HepG2 (cell line): ENCODE measurements at regions not wholly inside any gene's neighbourhood (a gene's known extent, or its start where the extent isn't known, plus 50 kb on each side); places are given as distances from the start of the nearest gene placed in this dataset.

Source experiments
- ATAC-seq: fragments of 200-7000 bp; cut with Tn5 transposase; 3 replicates; pipeline ENCODE4 v1.9.1; 2020; ENCODE audit warnings: mild to moderate bottlenecking, moderate library complexity
- BruUV-seq: library from RNA; stranded (reverse); fragments of 400-500 nt; replicated peaks from 2 replicates; lab custom pipeline; 2021; lab: Mats Ljungman, UMichigan
- CTCF ChIA-PET: fragments of 300-600 bp; formaldehyde crosslinking; extraction: SDS; loops from one replicate; lab custom pipeline; 2021; ENCODE audit warnings: low total read pairs, inconsistent platforms, low intra/inter-chr PET ratio; lab: Yijun Ruan, JAX
- POLR2A ChIA-PET: fragments of 350-600 bp; sonication (Branson Sonifier 250); formaldehyde crosslinking; loops from one replicate; lab custom pipeline; 2020; ENCODE audit warnings: antibody characterized with exemption, inconsistent platforms; lab: Yijun Ruan, JAX
- DNase-seq: peaks from one replicate; pipeline ENCODE4 v3.0.0-alpha.2; 2015; ENCODE audit warnings: low spot score
- FAIRE-seq: peaks from 3 replicates; lab custom pipeline; 2011; peaks lifted over from hg19 to GRCh38; lab: Jason Lieb, UNC
- H2AFZ ChIP-seq: one replicate; pipeline ENCODE4 v1.6.1; 2011; ENCODE audit warnings: low read length, inconsistent platforms
- H3K27ac ChIP-seq: fragments of 300-600 bp; 3 replicates; pipeline ENCODE4 v1.8.0; 2011; ENCODE audit warnings: mixed run types, mild to moderate bottlenecking, mixed read lengths, low read length, inconsistent platforms; ENCODE audit not compliant: insufficient read depth; ENCODE audit errors: extremely low read length
- H3K27me3 ChIP-seq, 2 experiments: fragments of 200-600 bp in 1 of 2; 2 replicates in 1 of 2; 3 replicates in 1 of 2; pipeline versions ENCODE4 v1.6.0 to v1.8.0; 2011; ENCODE audit warnings: low read length in 2 of 2, mild to moderate bottlenecking in 2 of 2, moderate library complexity in 2 of 2, inconsistent platforms in 1 of 2; ENCODE audit not compliant: insufficient read depth in 2 of 2, control insufficient read depth in 1 of 2
- H3K36me3 ChIP-seq, 2 experiments: fragments of 200-600 bp in 1 of 2; replicated peaks in 1 of 2; 2 replicates in 1 of 2; 3 replicates in 1 of 2; pipeline versions ENCODE4 v1.5.1 to v1.8.0; 2011; ENCODE audit warnings: low read length in 2 of 2, inconsistent platforms in 1 of 2; ENCODE audit not compliant: insufficient read depth in 2 of 2, control insufficient read depth in 1 of 2
- H3K4me1 ChIP-seq: 2 replicates; pipeline ENCODE4 v1.5.1; 2012; ENCODE audit warnings: low read length, inconsistent platforms; ENCODE audit not compliant: insufficient read depth
- H3K4me2 ChIP-seq: 2 replicates; pipeline ENCODE4 v1.6.0; 2011; ENCODE audit warnings: low read depth, low read length, inconsistent platforms
- H3K4me3 ChIP-seq, 3 experiments: fragments of 200-600 bp in 1 of 3; sonication (generic), shearing (Covaris generic) in 1 of 3; replicated peaks in 1 of 3; 2 replicates each; pipeline ENCODE4 v1.5.1; 2011 to 2016; ENCODE audit warnings: low read length in 3 of 3, inconsistent platforms in 2 of 3, low read depth in 2 of 3, mild to moderate bottlenecking in 2 of 3, control low read depth in 1 of 3, mixed read lengths in 1 of 3; ENCODE audit not compliant: insufficient read depth in 1 of 3
- H3K79me2 ChIP-seq: one replicate; pipeline ENCODE4 v1.6.1; 2011; ENCODE audit warnings: low read length, inconsistent platforms; ENCODE audit not compliant: insufficient read depth
- H3K9ac ChIP-seq: 2 replicates; pipeline ENCODE4 v1.6.0; 2011; ENCODE audit warnings: mild to moderate bottlenecking, low read depth, low read length, inconsistent platforms; ENCODE audit not compliant: insufficient read depth
- H3K9me3 ChIP-seq: 2 replicates; pipeline ENCODE4 v1.5.1; 2012; ENCODE audit warnings: mild to moderate bottlenecking, low read length
- H4K20me1 ChIP-seq: 2 replicates; pipeline ENCODE4 v1.6.0; 2011; ENCODE audit warnings: inconsistent platforms, mild to moderate bottlenecking, low read length, moderate library complexity; ENCODE audit not compliant: insufficient read depth
- AFF4 ChIP-seq: sonication (generic); formaldehyde crosslinking; IDR thresholded peaks from 2 replicates; pipeline ENCODE4 v1.4.0; 2020; ENCODE audit warnings: missing genetic modification reagents
- BCL6 ChIP-seq: IDR thresholded peaks from 2 replicates; pipeline ENCODE4 v1.6.1; 2016; ENCODE audit warnings: missing genetic modification reagents, missing compliant biosample characterization
- CREB3 ChIP-seq: sonication (generic); formaldehyde crosslinking; IDR thresholded peaks from 2 replicates; pipeline ENCODE4 v1.5.0; 2020; ENCODE audit warnings: missing genetic modification reagents
- DR1 ChIP-seq: sonication (generic); formaldehyde crosslinking; IDR thresholded peaks from 2 replicates; pipeline ENCODE4 v1.8.0; 2021; ENCODE audit warnings: mild to moderate bottlenecking, missing genetic modification reagents, inconsistent platforms
- E2F2 ChIP-seq: sonication (generic); formaldehyde crosslinking; IDR thresholded peaks from 2 replicates; pipeline ENCODE4 v1.4.0; 2020; ENCODE audit warnings: missing genetic modification reagents, borderline replicate concordance
- EED ChIP-seq: sonication (generic); formaldehyde crosslinking; IDR thresholded peaks from 2 replicates; pipeline ENCODE4 v1.5.0; 2020; ENCODE audit warnings: mild to moderate bottlenecking, missing genetic modification reagents
- ELF3 ChIP-seq: IDR thresholded peaks from 2 replicates; pipeline ENCODE4 v1.6.1; 2016; ENCODE audit warnings: missing genetic modification reagents, missing compliant biosample characterization
- FOXJ3 ChIP-seq: sonication (generic); formaldehyde crosslinking; IDR thresholded peaks from 2 replicates; pipeline ENCODE4 v1.4.0; 2020; ENCODE audit warnings: missing genetic modification reagents, mild to moderate bottlenecking, borderline replicate concordance
- GTF2F1 ChIP-seq: fragments of 150-350 bp; IDR thresholded peaks from 2 replicates; pipeline ENCODE4 v1.6.1; 2014; ENCODE audit warnings: low read length
- HNF4G ChIP-seq, 2 experiments: sonication (generic) in 1 of 2; formaldehyde crosslinking in 1 of 2; IDR thresholded peaks; 2 replicates each; pipeline versions ENCODE4 v1.4.0 to v1.6.1; 2011 to 2020; ENCODE audit warnings: borderline replicate concordance in 2 of 2, low read depth in 2 of 2, mild to moderate bottlenecking in 2 of 2, low read length in 1 of 2, missing genetic modification reagents in 1 of 2, moderate library complexity in 1 of 2
- MAFK ChIP-seq, 2 experiments: IDR thresholded peaks in 1 of 2; conservative IDR thresholded peaks in 1 of 2; 2 replicates each; pipeline ENCODE4 v1.6.1; 2011; ENCODE audit warnings: improper control_type of control experiment in 2 of 2, low read length in 2 of 2
- MIXL1 ChIP-seq: IDR thresholded peaks from 2 replicates; pipeline ENCODE4 v1.6.1; 2016
- NFE2 ChIP-seq: sonication (generic); formaldehyde crosslinking; IDR thresholded peaks from 2 replicates; pipeline ENCODE4 v1.4.0; 2020; ENCODE audit warnings: missing genetic modification reagents
- SP5 ChIP-seq: IDR thresholded peaks from 2 replicates; pipeline ENCODE4 v1.6.1; 2016; ENCODE audit warnings: low read depth, borderline replicate concordance
- ZBTB21 ChIP-seq: sonication (generic); formaldehyde crosslinking; IDR thresholded peaks from 2 replicates; pipeline ENCODE4 v1.4.0; 2020; ENCODE audit warnings: missing genetic modification reagents
- ZFX ChIP-seq: sonication (generic); formaldehyde crosslinking; IDR thresholded peaks from 2 replicates; pipeline ENCODE4 v1.4.0; 2020; ENCODE audit warnings: mild to moderate bottlenecking, low read depth, missing genetic modification reagents, moderate library complexity
- ZNF253 ChIP-seq: sonication (generic); formaldehyde crosslinking; IDR thresholded peaks from 2 replicates; pipeline ENCODE4 v1.8.0; 2022; ENCODE audit warnings: mild to moderate bottlenecking, missing genetic modification reagents, borderline replicate concordance
- ZNF367 ChIP-seq: sonication (generic); formaldehyde crosslinking; IDR thresholded peaks from 2 replicates; pipeline ENCODE4 v1.4.0; 2020; ENCODE audit warnings: missing genetic modification reagents, borderline replicate concordance
- ZNF775 ChIP-seq: sonication (generic); formaldehyde crosslinking; IDR thresholded peaks from 2 replicates; pipeline ENCODE4 v1.4.0; 2020; ENCODE audit warnings: missing genetic modification reagents, mild to moderate bottlenecking, moderate library complexity, borderline replicate concordance
- WGBS: methylation state at CpG from one replicate; pipeline ENCODE4 v1.1.6; 2017; ENCODE audit warnings: low lambda C conversion rate; 5-methylcytosine and 5-hydroxymethylcytosine counted together
- in situ Hi-C: cut with HindIII; loops from 2 replicates; pipeline ENCODE4 v1.10.0; 2017; ENCODE audit warnings: low pct_unique_long_range_greater_than_20kb; ENCODE audit not compliant: extremely low pct_ligation_motif_present
- intact Hi-C: fragments of 100-400 bp; cut with micrococcal nuclease; formaldehyde crosslinking; loops from one replicate; pipeline ENCODE4 v1.10.0; 2022; ENCODE audit not compliant: unreplicated experiment

- Histone ChIP-seq H3K4me1 (peaks cover 70% of the 10 kb centered on the region), H4K20me1 (no peaks in the 10 kb centered on the region), H3K36me3 (no peaks in the 10 kb centered on the region), H3K27me3 (no peaks in the 10 kb centered on the region), H3K27ac (peak overlapping the region; percentile 91), H3K4me2 (peak overlapping the region; percentile 36), H2AFZ (no peak overlapping the region), H3K9me3 (peaks cover 29% of the 10 kb centered on the region), H3K79me2 (no peaks in the 10 kb centered on the region), H3K9ac (peak overlapping the region; percentile 73), H3K4me3 (peak overlapping the region in 1 of 3 experiments; percentile 1; a peak in 1 of 6 replicates)
- CTCF ChIA-PET, result no interaction called here
- intact Hi-C loops, result loop anchor here (1.0 to 10.0 kb wide), 6 partner anchors 18 to 300 kb away; no protein-coding TSS in a partner anchor
- POLR2A ChIA-PET, result interaction anchor here (0.7 to 2.9 kb wide), 16 partner anchors 9 to 638 kb away, joined by 3 to 34 read pairs (median 4); partner anchors contain the start of gene NR2F1
- 0% methylated on average over 3 of the region's 3 CpGs for WGBS
- FAIRE-seq (no peak), ATAC-seq (peak; percentile 62), DNase-seq (peak; percentile 83)
- in situ Hi-C loops, result loop anchor here (10.0 kb wide), 1 partner anchor 300 kb away; no protein-coding TSS in a partner anchor
- TSS peak; percentile 95 for BruUV-seq
- TF ChIP-seq ELF3 (peak; percentile 97), BCL6 (CRISPR knock-in tag) (peak; percentile 86), SP5 (peak; percentile 61), E2F2 (CRISPR knock-in tag) (no peak), MAFK (conservative IDR thresholded peaks at IDR 0.05 in 1 of 2, IDR thresholded peaks at IDR 0.05 in 1 of 2; ENCODE audit: low read length in 2 of 2) (no peak), MIXL1 (CRISPR knock-in tag) (peak; percentile 98), ZBTB21 (CRISPR knock-in tag) (no peak), GTF2F1 (no peak), NFE2 (no peak), CREB3 (CRISPR knock-in tag) (no peak), ZNF253 (CRISPR knock-in tag) (no peak), AFF4 (CRISPR knock-in tag) (peak; percentile 74; the same call in 1 of the 2 replicates), FOXJ3 (CRISPR knock-in tag) (peak; percentile 98), ZNF775 (CRISPR knock-in tag) (no peak), EED (CRISPR knock-in tag) (no peak), ZFX (CRISPR knock-in tag) (no peak), ZNF367 (CRISPR knock-in tag) (no peak), HNF4G (IDR thresholded peaks at IDR 0.05; ENCODE audit: borderline replicate concordance, low read depth, low read length) (peak; percentile 21; the same call in 1 of the 2 replicates), HNF4G (CRISPR knock-in tag; IDR thresholded peaks at IDR 0.05; ENCODE audit: borderline replicate concordance, low read depth) (peak; percentile 66; the same call in 1 of the 2 replicates), DR1 (no peak)
These were observed 636.0 kb downstream of the NR2F1-AS1 start for GRCh38 chr5:92944903-92945604.
